GM10266 (cell line): ENCODE measurements at regions not wholly inside any gene's neighbourhood (a gene's known extent, or its start where the extent isn't known, plus 50 kb on each side); places are given as distances from the start of the nearest gene placed in this dataset.

Experiments used
- DNase-seq: peaks from one replicate; pipeline ENCODE4 v3.0.0; 2012; ENCODE audit errors: extremely low spot score
- TF ChIP-seq, protein P1 (sequence below): IDR thresholded peaks from 2 replicates; pipeline ENCODE4 v1.5.1; 2012; ENCODE audit warnings: mild to moderate bottlenecking, low read depth; ENCODE audit not compliant: control insufficient read depth, insufficient read depth; ENCODE audit errors: missing control alignments

DNA sequence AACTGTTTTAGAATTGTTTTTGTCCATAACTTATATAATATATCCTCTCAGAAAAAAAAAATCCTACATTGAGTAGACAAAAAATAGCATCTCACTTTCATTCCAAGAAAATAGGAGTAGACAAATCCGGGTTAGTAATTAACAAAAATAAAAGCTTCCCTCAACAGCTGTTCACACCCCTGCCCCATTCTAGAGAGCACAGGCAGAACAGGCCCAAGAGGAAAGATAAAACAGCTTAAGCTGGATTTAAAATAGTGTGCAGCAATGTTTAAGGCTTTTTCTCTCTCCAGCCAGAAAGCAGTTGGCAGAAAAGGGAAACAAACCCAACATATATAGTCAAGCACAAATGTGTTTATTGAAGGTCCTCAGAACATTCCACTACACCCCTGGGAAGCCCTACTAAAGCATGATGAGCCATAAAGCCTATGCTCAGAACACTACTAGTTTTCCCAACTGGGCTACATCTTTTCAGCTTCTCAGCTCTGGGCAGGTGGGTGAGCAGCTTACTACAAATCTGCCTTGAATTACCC is 189.9 kb downstream of the MTERF1 start:
- DNase-seq, result no peak
- TF ChIP-seq, protein P1, sequence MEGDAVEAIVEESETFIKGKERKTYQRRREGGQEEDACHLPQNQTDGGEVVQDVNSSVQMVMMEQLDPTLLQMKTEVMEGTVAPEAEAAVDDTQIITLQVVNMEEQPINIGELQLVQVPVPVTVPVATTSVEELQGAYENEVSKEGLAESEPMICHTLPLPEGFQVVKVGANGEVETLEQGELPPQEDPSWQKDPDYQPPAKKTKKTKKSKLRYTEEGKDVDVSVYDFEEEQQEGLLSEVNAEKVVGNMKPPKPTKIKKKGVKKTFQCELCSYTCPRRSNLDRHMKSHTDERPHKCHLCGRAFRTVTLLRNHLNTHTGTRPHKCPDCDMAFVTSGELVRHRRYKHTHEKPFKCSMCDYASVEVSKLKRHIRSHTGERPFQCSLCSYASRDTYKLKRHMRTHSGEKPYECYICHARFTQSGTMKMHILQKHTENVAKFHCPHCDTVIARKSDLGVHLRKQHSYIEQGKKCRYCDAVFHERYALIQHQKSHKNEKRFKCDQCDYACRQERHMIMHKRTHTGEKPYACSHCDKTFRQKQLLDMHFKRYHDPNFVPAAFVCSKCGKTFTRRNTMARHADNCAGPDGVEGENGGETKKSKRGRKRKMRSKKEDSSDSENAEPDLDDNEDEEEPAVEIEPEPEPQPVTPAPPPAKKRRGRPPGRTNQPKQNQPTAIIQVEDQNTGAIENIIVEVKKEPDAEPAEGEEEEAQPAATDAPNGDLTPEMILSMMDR, result no peak

DNA sequence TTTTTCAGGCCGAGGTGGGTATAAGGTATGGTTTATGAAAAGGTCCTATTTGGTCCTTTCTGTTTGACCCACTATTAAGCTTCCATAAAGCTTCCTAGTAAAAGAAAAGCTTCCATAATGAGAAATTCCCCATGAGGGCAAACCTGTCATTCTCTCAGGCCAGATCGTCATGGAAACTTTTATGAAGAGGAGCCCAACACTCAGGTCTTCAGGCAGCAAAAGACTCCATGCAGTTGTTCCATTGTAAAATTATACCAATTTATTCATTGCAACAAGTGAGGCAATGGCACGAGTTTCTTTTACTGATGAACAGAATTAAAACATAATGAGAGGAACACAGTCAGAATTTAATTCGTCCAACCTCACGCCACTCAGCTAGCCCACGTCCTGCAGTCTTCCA is 188.6 kb downstream of the MTERF1 start:
- TF ChIP-seq, protein P1, result no peak
- DNase-seq, result no peak

DNA sequence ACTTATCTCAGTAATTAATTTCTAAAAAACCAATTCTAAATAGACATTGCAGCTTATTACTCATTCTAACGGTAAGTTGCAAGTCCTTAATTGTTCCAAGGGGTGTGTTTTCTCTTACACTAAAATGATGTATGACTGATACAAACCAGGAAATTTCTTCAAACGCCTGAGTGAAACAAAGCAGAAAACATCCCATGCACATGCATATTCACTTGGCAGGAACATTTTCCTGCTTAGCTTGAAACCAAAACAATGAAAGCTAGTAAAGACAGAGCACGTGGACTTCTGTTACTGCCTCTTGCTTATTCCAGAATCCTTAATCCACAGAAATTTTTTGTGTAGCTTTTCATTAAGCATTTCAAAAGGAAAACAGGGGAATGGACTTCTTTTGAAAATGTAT is 187.7 kb downstream of the MTERF1 start:
- TF ChIP-seq, protein P1, result no peak
- no peak for DNase-seq

DNA sequence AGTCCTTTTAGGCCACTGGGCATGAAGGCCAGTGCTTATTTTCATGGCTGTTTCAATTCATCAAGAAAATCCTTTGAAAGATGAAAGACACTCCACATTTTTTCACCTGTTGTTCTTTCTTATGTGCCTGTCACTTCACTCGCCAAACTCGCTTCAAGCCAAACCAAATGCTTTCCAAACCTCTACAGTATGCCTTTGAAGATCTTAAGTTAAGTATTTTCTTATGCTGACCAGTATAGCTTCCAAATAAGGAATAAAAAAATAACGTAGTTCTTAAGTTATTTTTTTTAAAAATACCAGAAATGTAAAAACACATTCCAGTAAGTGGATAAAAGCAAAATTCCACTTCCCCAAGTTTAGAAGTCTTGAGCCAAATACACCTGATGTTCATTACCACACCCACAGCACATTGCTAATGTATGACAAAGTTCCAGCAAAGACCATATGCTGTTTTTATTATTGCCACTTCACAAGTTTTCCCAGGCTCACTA is 186.1 kb downstream of the MTERF1 start:
- TF ChIP-seq, protein P1, result no peak

DNA sequence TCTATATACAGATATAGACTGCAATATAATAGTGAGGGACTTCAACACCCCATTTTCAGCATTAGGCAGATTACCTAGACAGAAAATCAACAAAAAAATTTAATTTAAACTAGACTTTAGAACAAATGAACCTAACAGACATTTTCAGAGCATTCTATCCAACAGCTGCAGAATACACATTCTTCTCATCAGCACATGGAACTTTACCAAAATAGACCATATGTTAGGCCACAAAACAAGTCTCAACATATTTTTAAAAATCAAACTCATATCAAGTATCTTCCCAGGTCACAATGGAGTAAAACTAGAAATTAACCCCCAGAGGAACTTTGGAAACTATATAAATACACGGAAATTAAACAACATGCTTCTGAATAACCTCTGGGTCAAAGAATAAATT is 169.6 kb downstream of the MTERF1 start:
- DNase-seq, result no peak
- TF ChIP-seq, protein P1, result no peak

More for the DNA sequence above, 186.1 kb downstream of the MTERF1 start:
- DNase-seq, result no peak

DNA sequence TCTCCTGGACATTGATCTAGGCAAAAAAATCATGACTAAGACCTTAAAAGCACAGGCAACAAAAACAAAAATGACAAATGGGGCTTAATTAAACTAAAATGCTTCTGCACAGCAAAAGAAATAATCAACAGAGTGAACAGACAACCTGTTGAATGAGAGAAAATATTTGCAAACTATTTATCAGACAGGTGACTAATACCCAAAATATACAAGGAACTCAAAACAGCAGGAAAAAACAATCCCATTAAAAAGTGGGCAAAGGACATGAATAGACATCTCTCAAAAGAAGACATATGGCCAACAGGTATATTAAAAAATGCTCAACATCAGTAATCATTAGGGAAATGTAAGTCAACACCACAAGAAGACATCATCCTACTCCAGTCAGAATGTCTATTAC is 166.8 kb downstream of the MTERF1 start:
- DNase-seq, result no peak
- TF ChIP-seq, protein P1, result no peak

DNA sequence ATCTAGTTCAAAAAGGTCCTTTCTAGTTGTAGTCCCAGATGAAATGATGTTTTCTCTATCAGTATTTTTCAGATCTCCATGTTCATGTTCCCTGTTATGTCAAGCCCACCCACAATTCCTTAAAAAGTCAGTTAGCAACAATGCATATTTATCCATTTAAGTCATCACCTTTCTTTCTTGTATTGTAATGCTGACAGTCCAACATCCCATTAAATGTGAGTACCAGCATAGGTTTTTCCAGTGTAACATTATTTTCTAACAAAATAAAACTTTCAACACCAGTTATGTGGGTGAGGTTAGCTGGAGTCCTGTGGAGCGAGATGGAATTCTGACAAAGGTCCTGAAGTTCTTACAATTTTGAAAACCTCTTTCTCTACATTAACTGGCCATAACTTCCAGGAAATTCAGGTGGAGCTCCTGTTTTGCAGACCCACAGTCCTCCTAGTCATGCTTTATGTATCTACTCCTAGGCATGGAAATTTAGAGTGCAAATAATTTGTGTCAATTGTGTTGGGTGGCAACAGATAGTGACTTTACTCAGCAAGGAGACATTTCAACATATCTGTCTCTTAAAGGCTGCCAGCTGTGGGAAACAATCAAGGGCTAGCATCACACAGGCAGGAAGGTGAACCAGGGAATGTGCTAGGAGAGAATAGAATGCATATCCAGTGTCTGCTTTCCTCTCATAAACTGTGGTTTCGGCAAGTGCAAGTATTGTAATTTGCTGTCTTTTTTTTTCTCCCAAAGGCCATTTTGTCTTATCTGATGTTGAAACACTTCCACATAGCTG is 162.6 kb downstream of the MTERF1 start:
- TF ChIP-seq, protein P1, result no peak
- DNase-seq, result no peak
